ENCODE measurements at regions not wholly inside any gene's neighbourhood (a gene's known extent, or its start where the extent isn't known, plus 50 kb on each side); places are given as distances from the start of the nearest gene placed in this dataset.
"Not testable (repeated sequence)": the region's sequence is repeated elsewhere in the genome, so short reads cannot be mapped to it uniquely, and the experiment has no call there.

DNA sequence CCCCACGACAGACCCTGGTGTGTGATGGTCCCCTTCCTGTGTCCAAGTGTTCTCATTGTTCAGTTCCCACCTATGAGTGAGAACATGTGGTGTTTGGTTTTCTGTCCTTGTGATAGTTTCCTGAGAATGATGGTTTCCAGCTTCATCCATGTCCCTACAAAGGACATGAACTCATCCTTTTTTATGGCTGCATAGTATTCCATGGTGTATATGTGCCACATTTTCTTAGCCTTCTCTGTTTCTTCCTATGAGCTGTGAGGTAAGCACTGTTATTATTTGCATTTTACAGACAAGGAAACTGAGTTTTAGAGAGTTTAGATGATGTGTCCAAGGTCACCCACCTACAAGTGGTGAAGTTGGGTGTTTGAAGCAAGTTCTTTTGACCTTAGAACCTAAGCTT lies 51.1 kb upstream of the BNC1 start:
- not testable (repeated sequence) for DNase-seq

DNA sequence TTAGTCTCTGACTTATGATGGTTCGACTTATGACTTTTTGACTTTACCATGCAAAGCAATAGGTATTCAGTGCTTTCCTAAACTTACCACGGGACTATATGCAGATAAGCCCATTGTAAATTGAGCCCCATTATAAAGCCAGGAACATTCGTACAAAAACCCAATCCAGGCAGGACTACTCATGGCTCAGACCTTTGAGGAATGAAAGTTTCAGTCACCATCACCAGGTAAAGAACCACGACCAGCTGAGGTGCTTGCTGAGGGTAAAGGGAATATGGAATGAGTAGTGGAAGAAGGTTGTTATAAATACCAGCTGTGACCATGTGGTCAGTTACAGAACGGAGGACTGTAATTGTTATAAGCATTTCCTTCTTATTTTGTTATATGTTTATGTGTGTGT lies 54.9 kb upstream of the BNC1 start:
- DNase-seq, result no peak

DNA sequence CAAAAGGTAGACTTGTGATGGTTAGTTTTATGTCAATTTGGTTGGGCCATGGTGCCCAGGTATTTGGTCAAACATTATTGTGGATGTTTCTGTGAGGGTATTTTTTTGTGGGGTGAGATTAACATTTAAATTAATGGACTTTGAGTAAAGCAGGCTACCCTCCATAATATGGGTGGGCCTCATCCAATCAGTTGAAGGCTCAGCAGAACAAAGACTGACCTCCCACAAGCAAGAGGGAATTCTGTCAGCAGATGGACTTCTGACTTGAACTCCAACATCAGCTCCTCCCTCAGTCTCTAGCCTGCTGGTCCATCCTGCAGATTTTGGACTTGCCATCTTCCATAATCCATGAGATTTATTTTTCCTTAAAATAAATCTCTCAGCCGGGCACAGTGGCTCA lies 55.6 kb upstream of the BNC1 start:
- no peak for DNase-seq

DNA sequence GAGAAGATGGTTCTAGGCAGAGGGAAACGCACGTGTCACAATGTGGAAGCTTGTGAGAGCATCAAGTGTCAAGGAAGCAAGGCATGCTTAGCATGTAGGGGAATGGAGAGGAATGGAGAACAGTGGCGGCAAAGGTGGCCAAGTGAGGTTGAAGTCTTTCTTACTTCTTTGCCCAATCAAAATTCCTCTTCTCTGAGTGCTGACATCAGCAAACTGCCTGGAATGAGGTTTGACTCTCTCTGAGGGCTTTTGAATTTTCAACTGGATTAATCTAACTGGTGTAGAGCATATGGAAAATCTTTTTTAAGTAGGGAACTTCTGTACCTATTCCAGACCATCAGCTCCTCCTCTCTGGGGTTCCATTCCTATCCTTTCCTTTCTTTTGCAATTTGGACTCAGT lies 61.9 kb upstream of the BNC1 start:
- no peak for DNase-seq

DNA sequence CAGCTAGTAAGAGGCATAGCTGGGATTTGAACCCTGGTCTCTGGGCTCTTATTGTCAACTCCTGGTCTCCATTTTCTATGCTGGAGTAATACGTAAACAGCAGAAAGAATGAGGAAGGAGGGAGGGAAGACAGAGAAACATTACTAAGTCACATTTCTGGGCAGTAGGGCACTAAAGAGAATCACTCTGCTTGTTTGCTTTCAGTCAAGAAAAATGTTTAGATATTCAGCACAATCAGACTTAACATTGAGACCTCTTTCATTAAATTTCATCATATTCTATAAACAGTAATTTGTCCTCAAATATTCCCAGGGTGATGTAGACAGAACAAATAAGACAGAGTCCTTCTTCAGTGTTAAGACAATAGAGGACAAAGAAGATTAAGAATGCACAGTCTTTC lies 67.7 kb upstream of the BNC1 start:
- no peak for DNase-seq

DNA sequence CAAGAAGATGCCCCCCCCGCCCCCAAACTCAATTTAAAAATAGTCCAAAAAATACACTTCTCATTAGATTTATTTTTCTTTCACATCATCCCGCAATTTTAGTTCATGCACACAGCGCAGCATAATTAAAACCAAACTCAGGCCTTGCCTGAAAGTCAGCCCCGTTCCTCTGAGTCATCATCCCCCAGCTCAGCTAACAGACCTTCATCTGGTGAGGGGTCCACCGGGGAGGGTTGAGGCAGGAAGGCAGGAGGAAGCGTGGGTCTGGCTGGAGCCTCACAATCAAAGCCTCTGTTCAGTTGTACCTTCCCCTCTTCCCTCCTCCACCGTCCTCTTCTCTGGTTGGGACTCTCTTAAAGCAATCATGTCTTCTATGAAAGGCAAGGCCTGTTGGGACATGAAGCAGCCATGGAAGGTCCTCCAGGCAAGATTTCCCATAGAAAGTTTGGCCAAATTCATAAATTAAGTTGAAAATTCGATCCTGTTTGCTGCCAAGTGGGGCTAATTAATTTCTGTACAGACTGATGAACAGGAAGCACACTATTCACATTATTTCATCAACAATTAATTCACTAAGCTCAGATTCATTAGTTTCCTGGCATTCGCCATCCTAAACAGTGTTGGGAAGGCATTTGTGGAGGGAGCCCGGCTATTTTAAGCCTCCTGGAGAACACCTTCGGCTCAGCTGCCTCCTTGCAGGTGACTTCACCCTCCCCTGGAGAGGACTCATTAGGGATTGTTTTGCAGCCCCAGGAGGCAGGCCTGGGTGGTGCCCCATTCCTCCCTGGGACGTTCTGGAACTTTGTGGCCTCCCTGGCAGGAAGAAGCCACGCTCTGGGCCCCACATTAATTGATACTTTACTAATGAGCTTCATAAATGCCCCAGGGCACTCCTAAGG lies 72.3 kb upstream of the BNC1 start:
- no peak for DNase-seq

DNA sequence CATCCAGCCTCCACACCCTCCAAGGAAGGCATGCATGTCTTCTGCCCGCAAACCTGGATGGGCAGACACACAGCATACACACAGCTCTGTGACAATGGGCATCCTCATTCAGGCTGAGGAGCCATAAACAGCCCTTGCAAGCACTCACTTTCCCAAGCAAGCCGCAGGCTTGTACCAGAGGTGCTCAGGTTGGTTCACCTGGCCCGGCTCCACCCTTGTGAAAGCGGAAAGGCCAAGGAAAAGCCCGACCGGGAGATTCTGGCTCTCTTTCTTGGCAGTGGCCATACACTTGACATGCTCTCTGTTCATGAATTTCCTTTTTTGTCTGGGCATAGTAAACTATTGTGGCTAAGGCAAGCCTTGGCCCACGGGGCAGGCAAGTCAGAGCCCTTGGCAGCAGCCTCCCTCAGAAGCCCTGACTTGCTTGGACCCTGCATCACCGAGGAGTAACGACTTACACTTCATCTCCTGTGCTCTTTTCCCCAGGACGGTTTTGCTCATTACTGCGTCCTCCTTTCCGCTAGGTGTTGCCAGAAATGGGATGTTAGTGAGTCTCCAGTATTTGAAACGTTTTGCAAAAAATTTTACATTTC lies 74.6 kb upstream of the BNC1 start:
- DNase-seq, result no peak

DNA sequence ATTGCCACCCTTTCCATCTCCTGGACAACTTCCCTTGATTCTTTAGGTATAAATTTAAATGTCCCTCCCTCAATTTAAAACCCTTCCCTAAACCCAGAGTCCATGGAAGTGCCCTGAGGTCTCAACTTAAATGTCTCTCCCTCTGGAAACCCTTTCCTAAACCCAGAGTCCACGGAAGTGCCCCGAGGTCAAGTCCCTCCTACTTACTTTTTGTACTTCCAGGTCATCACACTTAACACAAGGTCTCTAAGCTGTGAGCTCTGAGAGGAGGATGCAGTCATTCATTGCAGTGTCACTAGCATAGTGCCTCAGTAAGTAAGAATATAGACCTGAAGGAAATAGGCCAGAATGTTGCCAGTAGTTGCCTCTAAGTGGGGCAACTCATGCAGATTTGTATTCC lies 78.2 kb upstream of the BNC1 start:
- DNase-seq, result no peak

DNA sequence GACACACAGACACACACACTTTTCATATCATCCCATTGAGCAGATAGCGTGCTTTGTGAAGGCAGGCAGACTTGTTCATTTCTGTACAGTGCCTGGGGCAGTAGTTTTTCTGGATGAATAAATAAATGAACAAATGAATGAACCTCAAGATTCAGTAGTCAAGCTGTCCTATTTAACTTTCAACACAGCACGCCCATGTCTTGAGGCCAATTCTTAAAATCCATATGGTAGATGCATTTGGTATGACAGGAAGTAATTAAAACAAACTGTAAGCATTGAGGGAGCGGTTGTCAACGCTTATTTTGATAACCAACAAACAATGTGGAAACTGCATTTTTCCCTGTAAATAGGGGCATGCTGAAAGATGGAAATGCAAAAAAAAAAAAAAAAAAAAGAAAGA lies 80.0 kb upstream of the BNC1 start:
- no peak for DNase-seq

DNA sequence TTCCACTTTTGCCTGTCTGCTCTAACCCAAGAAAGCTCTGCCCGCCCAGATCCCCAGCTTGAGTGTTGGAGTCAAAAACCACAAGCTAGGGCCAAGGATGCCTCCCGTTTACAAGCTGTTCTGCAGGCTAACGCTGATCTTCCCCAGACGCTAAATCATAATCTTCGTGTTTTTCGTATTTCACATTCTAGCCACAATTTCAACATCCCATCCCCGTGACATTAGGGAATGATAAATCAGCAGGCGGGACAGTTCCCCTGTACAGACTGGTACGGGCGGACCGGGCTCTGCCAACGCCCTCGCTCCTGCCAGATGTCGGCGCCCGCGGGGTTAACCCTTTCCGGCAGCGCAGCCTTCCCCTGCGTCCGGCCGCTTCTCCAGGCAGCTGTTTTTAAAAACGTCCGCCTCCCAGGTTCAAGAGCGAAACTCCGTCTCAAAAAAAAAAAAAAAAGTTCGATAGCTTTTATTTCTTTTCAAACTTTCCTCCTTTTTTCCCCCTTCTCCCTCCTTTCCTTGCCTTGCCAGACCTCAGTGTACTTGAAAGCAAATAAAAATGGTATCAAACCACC lies 81.0 kb upstream of the BNC1 start:
- peak in 35 of 58 donors; percentile 5 to 69 (median 39) for DNase-seq

DNA sequence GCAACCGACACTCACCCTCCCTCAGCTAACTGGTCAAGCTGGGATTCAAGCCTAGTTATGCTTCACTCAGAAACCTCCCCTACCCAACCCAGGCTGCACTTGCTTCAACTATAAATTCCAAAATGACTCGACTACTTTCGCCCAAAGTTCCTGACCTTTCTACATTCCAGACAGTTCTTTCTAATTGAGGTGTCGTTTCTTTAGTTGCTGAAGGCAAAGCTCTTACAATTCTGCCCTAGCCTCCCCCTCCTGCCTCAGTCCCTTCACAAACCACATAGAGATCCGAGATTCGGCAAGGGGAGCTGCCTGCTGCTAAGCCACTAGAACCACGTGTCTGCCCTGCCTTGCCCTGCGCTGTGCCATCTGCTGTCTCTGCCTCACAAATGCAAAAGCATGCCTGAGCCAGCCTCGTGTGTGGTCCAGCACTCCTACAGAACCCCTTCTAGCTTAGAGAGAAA lies 74.7 kb upstream of the SH3GL3 start:
- peak in 11 of 58 donors; percentile 3 to 39 (median 11) for DNase-seq

DNA sequence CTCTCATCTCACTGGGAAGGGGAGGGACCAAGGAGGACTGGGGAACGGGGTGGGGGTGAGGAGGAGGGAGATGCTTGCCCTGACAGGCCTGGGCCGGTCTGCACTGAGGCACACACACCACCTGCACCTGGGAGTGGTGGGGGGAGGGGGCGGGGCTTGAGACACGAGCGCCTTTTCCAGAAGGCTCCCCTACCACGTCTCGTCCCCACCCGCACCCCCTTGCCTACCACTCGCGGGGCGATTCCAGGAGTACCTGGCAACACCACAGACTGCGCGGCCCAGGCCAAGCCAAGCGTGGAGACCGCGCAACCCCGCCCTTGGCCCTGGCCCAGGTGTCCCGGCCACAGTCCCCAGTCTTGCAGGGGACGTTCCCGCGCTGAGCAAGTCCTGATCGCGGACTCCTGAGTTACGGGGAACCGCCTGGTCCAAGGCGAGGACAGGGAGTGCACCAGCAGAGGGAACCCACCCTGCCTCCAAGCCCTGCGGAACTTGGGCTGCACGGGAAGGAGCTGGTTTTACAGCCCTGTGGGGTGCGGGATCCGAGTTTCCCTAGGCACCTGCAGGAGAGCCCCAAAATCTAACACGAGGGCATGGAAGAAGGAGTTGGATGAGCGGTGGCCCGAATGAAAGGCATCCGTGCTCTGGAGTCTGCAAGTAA lies 68.1 kb upstream of the SH3GL3 start:
- DNase-seq, result peak in 1 of 58 donors; percentile 40

DNA sequence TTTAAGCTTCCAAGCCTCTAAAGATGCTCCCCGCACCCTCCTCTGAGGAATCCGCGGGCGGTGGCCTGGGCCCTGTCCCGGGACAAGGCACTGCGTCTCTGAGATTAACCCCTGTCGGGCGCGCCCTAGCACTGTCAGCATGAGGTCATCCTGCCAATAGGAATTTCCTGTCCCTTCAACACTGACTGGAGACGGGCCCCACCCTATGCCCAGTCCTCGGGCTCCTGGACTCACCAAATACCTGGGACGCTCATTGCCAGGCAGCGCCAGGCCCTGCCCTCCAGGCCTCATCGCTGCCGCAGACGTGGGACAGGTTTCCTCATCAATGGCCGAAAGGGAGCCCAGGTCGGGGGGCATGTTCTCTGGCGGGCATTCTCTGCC lies 67.6 kb upstream of the SH3GL3 start:
- DNase-seq, result no peak

DNA sequence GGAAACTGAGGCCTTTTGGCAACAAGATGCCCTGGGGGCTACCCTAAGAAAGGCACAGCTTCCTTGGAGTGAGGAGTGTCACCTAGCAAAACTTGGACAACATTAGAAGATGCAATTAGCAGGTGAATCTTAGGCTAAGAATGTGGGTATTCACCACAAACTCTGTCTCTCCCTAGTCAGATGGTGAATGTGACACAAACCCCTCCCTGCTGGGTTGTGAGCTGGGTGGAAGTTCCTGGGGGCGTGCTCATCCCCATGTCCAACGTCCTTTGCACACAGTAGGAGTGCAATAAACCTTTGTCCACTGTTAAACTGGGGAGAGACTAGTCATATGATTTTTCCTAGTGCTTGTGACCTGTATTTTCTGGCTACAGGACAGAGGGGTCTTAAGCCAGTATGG lies 67.1 kb upstream of the SH3GL3 start:
- no peak for DNase-seq

DNA sequence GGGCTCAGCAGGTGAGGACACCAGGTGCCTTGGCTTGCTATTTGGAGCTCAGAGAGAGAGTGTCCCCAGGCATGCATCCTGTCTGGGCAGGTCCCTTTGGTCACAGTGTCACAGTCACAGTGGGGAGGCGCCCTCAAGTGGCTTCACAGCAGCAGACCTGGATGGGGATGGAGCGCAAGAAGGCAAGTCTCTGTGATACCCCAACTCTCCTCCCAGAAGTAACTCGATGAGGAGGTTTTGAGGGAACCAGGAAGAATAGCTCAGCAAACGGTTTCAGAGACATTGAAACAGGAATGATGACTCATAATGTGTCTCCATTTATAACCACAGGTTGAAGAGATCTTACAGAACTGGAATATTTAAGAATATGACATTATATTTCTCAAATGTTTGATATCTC lies 66.5 kb upstream of the SH3GL3 start:
- peak in 30 of 58 donors; percentile 4 to 53 (median 14) for DNase-seq

DNA sequence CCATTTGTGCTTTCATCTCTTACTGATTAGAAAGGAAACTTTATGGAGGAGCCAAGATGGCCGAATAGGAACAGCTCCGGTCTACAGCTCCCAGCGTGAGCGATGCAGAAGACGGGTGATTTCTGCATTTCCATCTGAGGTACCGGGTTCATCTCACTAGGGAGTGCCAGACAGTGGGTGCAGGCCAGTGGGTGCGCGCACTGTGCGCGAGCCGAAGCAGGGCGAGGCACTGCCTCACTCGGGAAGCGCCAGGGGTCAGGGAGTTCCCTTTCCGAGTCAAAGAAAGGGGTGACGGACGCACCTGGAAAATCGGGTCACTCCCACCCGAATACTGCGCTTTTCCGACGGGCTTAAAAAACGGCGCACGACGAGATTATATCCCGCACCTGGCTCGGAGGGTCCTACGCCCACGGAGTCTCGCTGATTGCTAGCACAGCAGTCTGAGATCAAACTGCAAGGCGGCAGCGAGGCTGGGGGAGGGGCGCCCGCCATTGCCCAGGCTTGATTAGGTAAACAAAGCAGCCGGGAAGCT lies 63.5 kb upstream of the SH3GL3 start:
- not testable (repeated sequence) for DNase-seq

DNA sequence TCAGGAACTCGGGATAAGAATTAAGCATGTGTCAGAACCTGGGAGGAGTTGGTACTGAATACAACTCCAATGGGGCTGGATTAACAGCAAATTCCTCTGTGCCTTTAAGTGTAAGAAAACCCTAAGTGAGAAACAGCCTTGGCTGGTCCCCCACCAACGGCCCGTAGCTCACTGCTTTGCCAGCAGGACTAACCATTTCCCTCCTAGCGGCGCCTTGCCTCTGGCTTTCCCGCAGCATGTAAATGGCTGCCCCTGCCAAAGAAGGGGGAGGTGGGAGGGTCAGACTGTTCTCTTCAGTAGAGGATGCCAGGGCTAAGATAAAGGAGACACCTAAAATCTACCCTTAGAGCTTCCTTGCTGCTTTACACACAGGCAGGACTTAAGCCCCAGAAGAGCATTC lies 51.0 kb upstream of the SH3GL3 start:
- DNase-seq, result no peak

Data from anterior cingulate cortex (tissue), 58 donors.